PFSK-1 (cell line): ENCODE measurements at regions not wholly inside any gene's neighbourhood (a gene's known extent, or its start where the extent isn't known, plus 50 kb on each side); places are given as distances from the start of the nearest gene placed in this dataset.

ENCODE experiments used
- POLR2AphosphoS5 ChIP-seq: IDR thresholded peaks from 2 replicates; pipeline ENCODE4 v1.6.1; 2012; ENCODE audit warnings: low read depth, mild to moderate bottlenecking, control low read depth, low read length, moderate library complexity
- SIN3A ChIP-seq: IDR thresholded peaks from 2 replicates; pipeline ENCODE4 v1.6.1; 2012; ENCODE audit warnings: mild to moderate bottlenecking, low read length, moderate library complexity, borderline replicate concordance; ENCODE audit not compliant: insufficient read depth
- TAF1 ChIP-seq: IDR thresholded peaks from 2 replicates; pipeline ENCODE4 v1.6.1; 2012; ENCODE audit warnings: low read length, control low read depth, borderline replicate concordance; ENCODE audit not compliant: insufficient read depth
- TF ChIP-seq, protein P1 (sequence below), 2 experiments: IDR thresholded peaks; 2 replicates each; pipeline versions ENCODE4 v1.6.1 to v1.8.0; 2011 to 2012; ENCODE audit warnings: low read depth in 2 of 2, low read length in 2 of 2, control low read depth in 1 of 2, inconsistent platforms in 1 of 2, mild to moderate bottlenecking in 1 of 2, moderate library complexity in 1 of 2; ENCODE audit not compliant: insufficient read depth in 1 of 2

DNA sequence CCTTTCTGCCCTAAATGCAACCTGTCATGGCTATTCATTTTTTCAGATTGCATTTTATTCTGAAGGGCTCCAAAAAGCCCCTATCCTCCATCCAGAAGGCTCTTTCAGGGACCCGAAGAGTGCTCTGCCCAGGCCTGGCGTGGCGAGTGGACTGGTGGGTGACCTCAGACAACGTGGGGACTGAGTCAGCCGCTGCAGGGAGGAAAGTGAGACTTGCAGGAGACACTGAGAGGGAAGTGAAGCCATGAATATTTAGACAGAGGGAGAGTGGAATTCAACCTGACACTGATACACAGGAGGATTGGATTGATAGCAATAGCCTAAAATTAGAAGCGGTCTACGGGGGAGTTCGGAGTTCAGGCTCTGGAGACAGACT is 63.6 kb upstream of the SIX2 start:
- TF ChIP-seq, protein P1, sequence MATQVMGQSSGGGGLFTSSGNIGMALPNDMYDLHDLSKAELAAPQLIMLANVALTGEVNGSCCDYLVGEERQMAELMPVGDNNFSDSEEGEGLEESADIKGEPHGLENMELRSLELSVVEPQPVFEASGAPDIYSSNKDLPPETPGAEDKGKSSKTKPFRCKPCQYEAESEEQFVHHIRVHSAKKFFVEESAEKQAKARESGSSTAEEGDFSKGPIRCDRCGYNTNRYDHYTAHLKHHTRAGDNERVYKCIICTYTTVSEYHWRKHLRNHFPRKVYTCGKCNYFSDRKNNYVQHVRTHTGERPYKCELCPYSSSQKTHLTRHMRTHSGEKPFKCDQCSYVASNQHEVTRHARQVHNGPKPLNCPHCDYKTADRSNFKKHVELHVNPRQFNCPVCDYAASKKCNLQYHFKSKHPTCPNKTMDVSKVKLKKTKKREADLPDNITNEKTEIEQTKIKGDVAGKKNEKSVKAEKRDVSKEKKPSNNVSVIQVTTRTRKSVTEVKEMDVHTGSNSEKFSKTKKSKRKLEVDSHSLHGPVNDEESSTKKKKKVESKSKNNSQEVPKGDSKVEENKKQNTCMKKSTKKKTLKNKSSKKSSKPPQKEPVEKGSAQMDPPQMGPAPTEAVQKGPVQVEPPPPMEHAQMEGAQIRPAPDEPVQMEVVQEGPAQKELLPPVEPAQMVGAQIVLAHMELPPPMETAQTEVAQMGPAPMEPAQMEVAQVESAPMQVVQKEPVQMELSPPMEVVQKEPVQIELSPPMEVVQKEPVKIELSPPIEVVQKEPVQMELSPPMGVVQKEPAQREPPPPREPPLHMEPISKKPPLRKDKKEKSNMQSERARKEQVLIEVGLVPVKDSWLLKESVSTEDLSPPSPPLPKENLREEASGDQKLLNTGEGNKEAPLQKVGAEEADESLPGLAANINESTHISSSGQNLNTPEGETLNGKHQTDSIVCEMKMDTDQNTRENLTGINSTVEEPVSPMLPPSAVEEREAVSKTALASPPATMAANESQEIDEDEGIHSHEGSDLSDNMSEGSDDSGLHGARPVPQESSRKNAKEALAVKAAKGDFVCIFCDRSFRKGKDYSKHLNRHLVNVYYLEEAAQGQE (IDR thresholded peaks at IDR 0.05; ENCODE audit: insufficient read depth in 1 of 2, low read depth in 2 of 2, low read length in 2 of 2): no peak
- TF ChIP-seq POLR2AphosphoS5 (no peak), TAF1 (no peak), SIN3A (no peak)
